ENCODE measurements at regions not wholly inside any gene's neighbourhood (a gene's known extent, or its start where the extent isn't known, plus 50 kb on each side); places are given as distances from the start of the nearest gene placed in this dataset.

- Histone ChIP-seq H3K4me1 (ENCODE audit: insufficient read depth, low read length) (peaks cover 2% of the 10 kb centered on the region; the same call in 1 of the 2 replicates), H3K27me3 (ENCODE audit: insufficient read depth, low read length) (no peaks in the 10 kb centered on the region), H3K56ac (ENCODE audit: insufficient read length, low read depth, low read length) (no peak overlapping the region), H3T11ph (ENCODE audit: low read length) (no peak overlapping the region), H4K5ac (ENCODE audit: insufficient read length, low read depth, low read length) (no peak overlapping the region), H3K79me1 (ENCODE audit: insufficient read depth, low read depth, low read length, poor library complexity, severe bottlenecking) (no peaks in the 10 kb centered on the region), H2BK20ac (ENCODE audit: low read depth, low read length, poor library complexity, severe bottlenecking) (no peak overlapping the region), H2BK12ac (ENCODE audit: insufficient read length, low read depth, low read length) (no peak overlapping the region), H2BK15ac (ENCODE audit: low read depth, low read length) (no peak overlapping the region), H3K23ac (ENCODE audit: insufficient read length, low read depth, low read length) (no peak overlapping the region), H2BK120ac (ENCODE audit: low read depth, low read length, poor library complexity, severe bottlenecking) (no peak overlapping the region), H3K23me2 (ENCODE audit: insufficient read length, low read depth, low read length, poor library complexity, severe bottlenecking) (no peaks in the 10 kb centered on the region), H3K27ac (ENCODE audit: insufficient read length, low read depth, low read length) (no peak overlapping the region), H4K91ac (ENCODE audit: insufficient read length, low read depth, low read length) (no peak overlapping the region), H2AFZ (ENCODE audit: low read length) (no peak overlapping the region), H3K79me2 (ENCODE audit: insufficient read depth, low read length) (no peaks in the 10 kb centered on the region), H3K14ac (ENCODE audit: insufficient read depth, low read length) (no peak overlapping the region), H4K20me1 (ENCODE audit: control insufficient read depth, insufficient read depth, insufficient read length) (no peaks in the 10 kb centered on the region), H3K9ac (ENCODE audit: extremely low read depth, insufficient read length, low read length) (no peak overlapping the region), H3K9me3 (ENCODE audit: control insufficient read depth, low read depth, low read length) (no peaks in the 10 kb centered on the region), H3K18ac (ENCODE audit: insufficient read length, low read depth, low read length) (no peak overlapping the region), H3K4ac (ENCODE audit: low read depth, low read length) (no peak overlapping the region), H2AK5ac (ENCODE audit: insufficient read length, low read length) (no peak overlapping the region), H2BK5ac (ENCODE audit: insufficient read length, low read length) (no peak overlapping the region), H3K4me2 (ENCODE audit: insufficient read depth, insufficient read length, low read length) (no peak overlapping the region), H4K8ac (replicated peaks; ENCODE audit: insufficient read length, low read depth, low read length) (no peak overlapping the region)
- no peak for TF ChIP-seq CTCF (conservative IDR thresholded peaks at IDR 0.05)
- no peak overlapping the region for H3K27ac Mint-ChIP-seq
- H3K36me3 Mint-ChIP-seq (ENCODE audit: insufficient read depth in 1 of 3, low read depth in 3 of 3) = no peaks in the 10 kb centered on the region
- H3K9me3 Mint-ChIP-seq = no peaks in the 10 kb centered on the region
- no peaks in the 10 kb centered on the region for H3K27me3 Mint-ChIP-seq (ENCODE audit: low read depth)
- WGBS (ENCODE audit: extremely low coverage, insufficient read length, low lambda C conversion rate) = no CpG with 5 or more reads among the region's 2 CpGs
- H3K4me3 Mint-ChIP-seq = no peak overlapping the region
- H3K4me1 Mint-ChIP-seq = peaks cover 17 to 19% of the 10 kb centered on the region in 2 experiments
- DNase-seq = no peak
Observed at GRCh38 chr13:80139196-80139595, 201.7 kb downstream of the SPRY2 start.
